ENCODE measurements at regions not wholly inside any gene's neighbourhood (a gene's known extent, or its start where the extent isn't known, plus 50 kb on each side); places are given as distances from the start of the nearest gene placed in this dataset.

DNA sequence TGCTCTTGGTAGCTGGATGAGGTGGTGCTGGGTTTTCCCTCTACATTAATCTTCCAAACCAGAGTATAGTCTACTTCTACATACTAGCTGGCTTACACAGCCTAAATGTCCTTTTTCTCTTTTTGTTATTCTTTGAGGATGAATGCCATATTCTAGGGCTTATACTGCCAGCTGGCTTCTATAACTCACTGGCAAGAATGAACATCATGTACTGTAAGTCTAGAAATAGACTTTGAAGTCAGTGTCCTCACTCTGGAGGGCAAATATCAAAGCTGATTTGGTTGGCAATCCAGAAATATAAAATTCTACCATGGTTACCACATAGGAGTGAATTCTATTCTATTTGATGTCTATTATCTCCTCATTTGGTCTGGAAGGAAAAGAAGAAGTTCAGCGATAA lies 251.7 kb upstream of the TYRP1 start:
- POLR2A ChIA-PET = no interaction called here
- CTCF ChIA-PET = no interaction called here
- Histone ChIP-seq H3K4me3 (ENCODE audit: low read depth, low read length) (no peak overlapping the region), H3K27ac (ENCODE audit: low read depth, low read length) (no peak overlapping the region), H3K9me3 (ENCODE audit: control insufficient read depth, insufficient read depth, low read length) (0 out of 2 replicates have a peak, but pooled peaks cover 2% of the 10 kb centered on the region), H3K27me3 (ENCODE audit: control insufficient read depth, insufficient read depth, low read length) (no peaks in the 10 kb centered on the region)
- TF ChIP-seq CTCF (IDR thresholded peaks at IDR 0.05; ENCODE audit: low read depth, low read length) = no peak
- no peak for DNase-seq (ENCODE audit: low read depth, low spot score)

DNA sequence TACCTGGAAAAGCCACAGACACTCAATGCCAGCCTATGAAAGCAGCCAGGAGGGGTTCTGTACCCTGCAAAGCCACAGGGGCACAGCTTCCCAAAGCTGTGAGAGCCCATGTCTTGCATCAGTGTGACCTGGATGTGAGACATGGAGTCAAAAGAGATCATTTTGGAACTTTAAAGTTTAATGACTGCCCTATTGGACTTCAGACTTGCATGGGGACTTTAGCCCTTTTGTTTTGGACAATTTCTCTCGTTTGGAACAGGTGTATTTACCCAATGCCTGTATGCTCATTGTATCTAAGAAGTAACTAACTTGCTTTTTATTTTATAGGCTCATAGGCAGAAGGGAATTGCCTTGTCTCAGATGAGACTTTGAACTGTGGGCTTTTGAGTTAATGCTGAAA lies 244.9 kb upstream of the TYRP1 start:
- Histone ChIP-seq H3K27me3 (ENCODE audit: control insufficient read depth, insufficient read depth, low read length) (no peaks in the 10 kb centered on the region), H3K4me3 (ENCODE audit: low read depth, low read length) (no peak overlapping the region), H3K27ac (ENCODE audit: low read depth, low read length) (no peak overlapping the region), H3K9me3 (ENCODE audit: control insufficient read depth, insufficient read depth, low read length) (no peaks in the 10 kb centered on the region)
- ChIA-PET CTCF (no interaction called here), POLR2A (no interaction called here)
- no peak for DNase-seq (ENCODE audit: low read depth, low spot score)
- TF ChIP-seq CTCF (IDR thresholded peaks at IDR 0.05; ENCODE audit: low read depth, low read length) = no peak

DNA sequence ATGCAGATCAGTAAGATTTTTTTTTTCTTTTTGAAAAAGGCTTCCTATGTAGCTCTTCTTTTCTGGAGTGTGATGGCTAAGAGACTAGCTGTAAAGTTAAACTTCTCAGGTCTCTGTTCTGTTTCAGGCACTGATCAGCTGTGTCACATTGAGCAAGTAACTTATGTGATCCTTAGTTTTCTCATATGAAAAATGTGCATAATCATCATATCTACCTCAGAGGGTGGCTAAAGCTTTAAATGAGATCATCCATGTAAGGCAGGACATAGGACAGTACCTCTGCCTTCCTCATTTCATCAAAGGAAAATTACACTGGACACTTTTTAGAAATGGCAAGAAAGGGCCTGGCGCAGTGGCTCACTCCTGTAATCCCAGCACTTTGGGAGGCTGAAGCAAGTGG lies 235.9 kb upstream of the TYRP1 start:
- H3K27ac ChIP-seq (ENCODE audit: low read depth, low read length) = no peak overlapping the region
- ChIA-PET POLR2A (no interaction called here), CTCF (no interaction called here)
- no peak overlapping the region for H3K4me3 ChIP-seq (ENCODE audit: low read depth, low read length)
- no peak for TF ChIP-seq CTCF (IDR thresholded peaks at IDR 0.05; ENCODE audit: low read depth, low read length)
- no peaks in the 10 kb centered on the region for H3K27me3 ChIP-seq (ENCODE audit: control insufficient read depth, insufficient read depth, low read length)
- no peak for DNase-seq (ENCODE audit: low read depth, low spot score)
- H3K9me3 ChIP-seq (ENCODE audit: control insufficient read depth, insufficient read depth, low read length) = no peaks in the 10 kb centered on the region

DNA sequence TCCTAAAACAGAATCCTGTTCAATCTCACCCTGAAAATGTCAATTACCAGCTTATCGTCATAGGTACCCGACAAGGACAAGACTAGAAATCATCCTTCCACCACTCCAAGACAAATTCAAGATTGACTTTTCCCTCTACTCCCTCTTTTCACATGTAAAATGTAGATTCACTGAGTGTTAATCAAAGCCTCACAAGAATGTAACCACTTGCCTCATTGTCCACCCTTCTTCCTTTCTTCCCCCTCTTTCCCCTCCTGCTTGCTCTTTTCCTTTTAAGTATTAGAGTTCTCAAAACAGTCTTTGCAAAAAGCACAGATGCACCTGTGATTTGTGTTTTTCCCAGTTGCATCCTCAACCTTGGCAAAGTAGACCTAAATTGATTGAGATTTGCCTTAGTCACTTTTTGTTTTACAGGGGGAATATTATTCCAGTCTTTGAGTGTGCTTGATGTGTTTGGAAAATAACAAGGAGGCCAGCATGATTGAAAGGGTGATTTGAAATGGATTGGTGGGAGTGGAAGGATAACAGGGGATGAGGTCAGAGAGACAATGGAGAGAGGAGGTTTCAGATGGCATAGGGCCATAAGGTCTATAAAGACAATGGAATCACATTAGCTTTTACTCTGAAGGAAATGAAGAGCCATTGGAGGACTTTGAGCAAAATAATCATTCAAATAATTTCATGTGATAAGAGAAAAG lies 231.3 kb upstream of the TYRP1 start:
- Histone ChIP-seq H3K4me3 (ENCODE audit: low read depth, low read length) (no peak overlapping the region), H3K27me3 (ENCODE audit: control insufficient read depth, insufficient read depth, low read length) (no peaks in the 10 kb centered on the region), H3K27ac (ENCODE audit: low read depth, low read length) (no peak overlapping the region), H3K9me3 (ENCODE audit: control insufficient read depth, insufficient read depth, low read length) (no peaks in the 10 kb centered on the region)
- no peak for DNase-seq (ENCODE audit: low read depth, low spot score)
- ChIA-PET POLR2A (no interaction called here), CTCF (no interaction called here)
- no peak for TF ChIP-seq CTCF (IDR thresholded peaks at IDR 0.05; ENCODE audit: low read depth, low read length)

DNA sequence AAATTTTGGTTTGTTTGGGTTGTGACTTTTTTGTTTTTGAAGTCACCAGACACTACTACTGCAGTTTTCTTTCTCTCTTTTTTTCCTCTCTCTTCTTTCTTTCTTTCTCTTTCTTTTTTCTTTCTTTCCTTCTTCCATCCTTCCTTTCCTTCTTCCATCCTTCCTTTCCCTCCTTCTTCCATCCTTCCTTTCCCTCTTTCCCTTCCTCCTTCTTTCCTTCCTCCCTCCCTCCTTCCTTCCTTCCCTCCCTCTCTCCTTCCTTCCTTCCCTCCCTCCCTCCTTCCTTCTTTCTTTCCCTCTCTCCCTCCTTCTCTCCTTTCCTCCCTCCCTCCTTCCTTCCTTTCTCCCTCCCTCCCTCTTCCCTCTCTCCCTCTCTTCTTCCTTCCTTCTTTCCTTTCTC lies 230.3 kb upstream of the TYRP1 start:
- CTCF ChIA-PET = no interaction called here
- no peak overlapping the region for H3K27ac ChIP-seq (ENCODE audit: low read depth, low read length)
- TF ChIP-seq CTCF (IDR thresholded peaks at IDR 0.05; ENCODE audit: low read depth, low read length) = no peak
- H3K9me3 ChIP-seq (ENCODE audit: control insufficient read depth, insufficient read depth, low read length) = no peaks in the 10 kb centered on the region
- H3K27me3 ChIP-seq (ENCODE audit: control insufficient read depth, insufficient read depth, low read length) = no peaks in the 10 kb centered on the region
- no peak overlapping the region for H3K4me3 ChIP-seq (ENCODE audit: low read depth, low read length)
- no peak for DNase-seq (ENCODE audit: low read depth, low spot score)
- POLR2A ChIA-PET = no interaction called here
